HCT116 (cell line): ENCODE measurements at regions not wholly inside any gene's neighbourhood (a gene's known extent, or its start where the extent isn't known, plus 50 kb on each side); places are given as distances from the start of the nearest gene placed in this dataset.

Experiments
- ATAC-seq: fragments of 200-7000 bp; cut with Tn5 transposase; 2 replicates; pipeline ENCODE4 v1.9.1; 2020; ENCODE audit warnings: mild to moderate bottlenecking, moderate library complexity
- BruUV-seq: library from RNA; stranded (reverse); fragments of 400-500 nt; replicated peaks from 2 replicates; lab custom pipeline; 2021; lab: Mats Ljungman, UMichigan
- CTCF ChIA-PET: fragments of 300-600 bp; sonication (Branson Sonifier 250); formaldehyde crosslinking; loops from one replicate; lab custom pipeline; 2021; ENCODE audit warnings: antibody characterized with exemption; lab: Charles Lee
- POLR2A ChIA-PET: fragments of 300-600, 350-600 bp; sonication (Branson Sonifier 250); formaldehyde crosslinking; loops from one replicate; lab custom pipeline; 2021; ENCODE audit warnings: antibody characterized with exemption; lab: Charles Lee
- RAD21 ChIA-PET, 2 experiments: fragments of 300-600 bp; sonication (Branson Sonifier 250); formaldehyde crosslinking; loops; one replicate each; lab custom pipeline; 2023; ENCODE audit warnings: low total read pairs in 2 of 2; ENCODE audit not compliant: uncharacterized antibody in 2 of 2, unreplicated experiment in 2 of 2, low non-redundant PET in 1 of 2; lab: Charles Lee
- DNase-seq: peaks from one replicate; pipeline ENCODE4 v3.0.0-alpha.2; 2010; ENCODE audit warnings: low read depth, low spot score
- H2AFZ ChIP-seq: fragments of 200-600 bp; shearing (Covaris generic), sonication (generic); 2 replicates; pipeline ENCODE4 v1.6.1; 2017; ENCODE audit warnings: low read depth, mixed run types, mixed read lengths, antibody characterized with exemption, low read length; ENCODE audit not compliant: poor library complexity, severe bottlenecking
- H3K27ac ChIP-seq: 2 replicates; pipeline ENCODE4 v1.5.1; 2012; ENCODE audit warnings: low read depth, low read length
- H3K27me3 ChIP-seq: fragments of 200-600 bp; sonication (generic); 2 replicates; pipeline ENCODE4 v1.6.1; 2016; ENCODE audit warnings: mixed run types, low read length, mixed read lengths; ENCODE audit not compliant: insufficient read depth
- H3K36me3 ChIP-seq, 2 experiments: fragments of 200-500 bp in 1 of 2; fragments of 200-600 bp in 1 of 2; sonication (Bioruptor generic) in 1 of 2; sonication (generic) in 1 of 2; 2 replicates each; pipeline versions ENCODE4 v1.5.1 to v1.6.1; 2014 to 2016; ENCODE audit warnings: low read length in 2 of 2, inconsistent platforms in 1 of 2, mixed read lengths in 1 of 2, mixed run types in 1 of 2; ENCODE audit not compliant: insufficient read depth in 2 of 2, control insufficient read depth in 1 of 2
- H3K4me1 ChIP-seq, 2 experiments: fragments of 200-600 bp in 1 of 2; sonication (generic) in 1 of 2; 2 replicates each; pipeline versions ENCODE4 v1.5.1 to v1.6.1; 2012 to 2017; ENCODE audit warnings: low read length in 2 of 2, inconsistent platforms in 1 of 2, mild to moderate bottlenecking in 1 of 2, mixed read lengths in 1 of 2, mixed run types in 1 of 2, moderate library complexity in 1 of 2; ENCODE audit not compliant: insufficient read depth in 2 of 2, control insufficient read depth in 1 of 2
- H3K4me2 ChIP-seq: fragments of 200-600 bp; sonication (generic); 2 replicates; pipeline ENCODE4 v1.6.1; 2017; ENCODE audit warnings: mixed run types, low read length, mixed read lengths
- H3K4me3 ChIP-seq, 2 experiments: fragments of 200-600 bp in 1 of 2; sonication (generic) in 1 of 2; replicated peaks in 1 of 2; 2 replicates each; pipeline ENCODE4 v1.5.1; 2011 to 2016; ENCODE audit warnings: low read length in 2 of 2, control low read depth in 1 of 2, low read depth in 1 of 2, mild to moderate bottlenecking in 1 of 2, mixed read lengths in 1 of 2, mixed run types in 1 of 2
- H3K79me2 ChIP-seq: fragments of 200-600 bp; sonication (generic); 2 replicates; pipeline ENCODE4 v1.6.1; 2017; ENCODE audit warnings: mild to moderate bottlenecking, mixed run types, low read length, moderate library complexity, mixed read lengths; ENCODE audit not compliant: insufficient read depth
- H3K9ac ChIP-seq: fragments of 200-600 bp; sonication (generic); 2 replicates; pipeline ENCODE4 v1.6.1; 2016; ENCODE audit warnings: low read length, mixed read lengths
- H3K9me2 ChIP-seq: fragments of 200-600 bp; sonication (generic), shearing (Covaris generic); 2 replicates; pipeline ENCODE4 v1.6.1; 2017; ENCODE audit warnings: mixed run types, mild to moderate bottlenecking, moderate library complexity; ENCODE audit not compliant: insufficient read depth
- H3K9me3 ChIP-seq, 2 experiments: fragments of 200-500 bp in 1 of 2; fragments of 200-600 bp in 1 of 2; sonication (Bioruptor generic) in 1 of 2; sonication (generic) in 1 of 2; 2 replicates each; pipeline ENCODE4 v1.6.1; 2014 to 2017; ENCODE audit warnings: low read length in 2 of 2, mixed read lengths in 2 of 2, inconsistent platforms in 1 of 2, low read depth in 1 of 2, mild to moderate bottlenecking in 1 of 2, mixed run types in 1 of 2, moderate library complexity in 1 of 2; ENCODE audit not compliant: control insufficient read depth in 1 of 2, insufficient read depth in 1 of 2
- H4K20me1 ChIP-seq: fragments of 200-600 bp; sonication (generic), shearing (Covaris generic); 2 replicates; pipeline ENCODE4 v1.6.1; 2017; ENCODE audit warnings: mixed run types, mild to moderate bottlenecking, moderate library complexity; ENCODE audit not compliant: insufficient read depth
- CBX3 ChIP-seq: IDR thresholded peaks from 2 replicates; pipeline ENCODE4 v1.6.1; 2012; ENCODE audit warnings: low read depth
- EGR1 ChIP-seq: IDR thresholded peaks from 2 replicates; pipeline ENCODE4 v1.6.1; 2012; ENCODE audit warnings: low read depth
- ELF1 ChIP-seq: IDR thresholded peaks from 2 replicates; pipeline ENCODE4 v1.6.1; 2012; ENCODE audit warnings: low read depth, borderline replicate concordance
- EZH2 ChIP-seq: fragments of 200-600 bp; sonication (generic); IDR thresholded peaks from 2 replicates; pipeline ENCODE4 v1.6.1; 2017; ENCODE audit warnings: antibody characterized with exemption, mixed run types
- EZH2phosphoT487 ChIP-seq: fragments of 200-600 bp; IDR thresholded peaks from 2 replicates; pipeline ENCODE4 v1.6.1; 2018; ENCODE audit warnings: antibody characterized with exemption, borderline replicate concordance
- FOSL1 ChIP-seq: IDR thresholded peaks from 2 replicates; pipeline ENCODE4 v1.6.1; 2012; ENCODE audit warnings: low read depth
- POLR2A ChIP-seq: IDR thresholded peaks from 2 replicates; pipeline ENCODE4 v1.7.0; 2011; ENCODE audit warnings: borderline replicate concordance; ENCODE audit not compliant: insufficient read depth, insufficient read length; ENCODE audit errors: extremely low read depth
- POLR2AphosphoS5 ChIP-seq: IDR thresholded peaks from 2 replicates; pipeline ENCODE4 v1.6.1; 2011; ENCODE audit warnings: mild to moderate bottlenecking, low read depth, low read length, moderate library complexity
- RAD21 ChIP-seq: IDR thresholded peaks from 2 replicates; pipeline ENCODE4 v1.6.1; 2012; ENCODE audit warnings: low read depth, mild to moderate bottlenecking
- SIN3A ChIP-seq: IDR thresholded peaks from 2 replicates; pipeline ENCODE4 v1.6.1; 2012; ENCODE audit warnings: low read depth
- SP1 ChIP-seq: IDR thresholded peaks from 2 replicates; pipeline ENCODE4 v1.6.1; 2012; ENCODE audit warnings: low read depth
- TCF7L2 ChIP-seq: IDR thresholded peaks from 2 replicates; pipeline ENCODE4 v1.7.0; 2011; ENCODE audit warnings: borderline replicate concordance, inconsistent platforms; ENCODE audit not compliant: insufficient read depth, insufficient read length; ENCODE audit errors: extremely low read depth
- YY1 ChIP-seq: IDR thresholded peaks from 2 replicates; pipeline ENCODE4 v1.6.1; 2011; ENCODE audit warnings: low read length, low read depth, moderate library complexity, mild to moderate bottlenecking; ENCODE audit not compliant: insufficient replicate concordance; ENCODE audit errors: extremely low read depth
- ZNF274 ChIP-seq: fragments of 200-500 bp; sonication (Bioruptor generic); IDR thresholded peaks from 2 replicates; pipeline ENCODE4 v1.6.1; 2014; ENCODE audit warnings: mild to moderate bottlenecking, low read depth, low read length, inconsistent platforms
- intact Hi-C: fragments of 100-400 bp; cut with micrococcal nuclease; formaldehyde crosslinking; loops from 2 replicates; pipeline ENCODE4 v1.10.0; 2022
- TF ChIP-seq, protein P1 (sequence below): IDR thresholded peaks from 2 replicates; pipeline ENCODE4 v1.6.1; 2012
- TF ChIP-seq, protein P2 (sequence below), 3 experiments: fragments of 200-600 bp in 1 of 3; sonication (generic) in 1 of 3; IDR thresholded peaks in 2 of 3; conservative IDR thresholded peaks in 1 of 3; 2 replicates each; pipeline ENCODE4 v1.5.1; 2012 to 2017; ENCODE audit warnings: low read depth in 2 of 3, low read length in 2 of 3, antibody characterized with exemption in 1 of 3, borderline replicate concordance in 1 of 3, control low read depth in 1 of 3, mild to moderate bottlenecking in 1 of 3, mixed read lengths in 1 of 3, mixed run types in 1 of 3, moderate library complexity in 1 of 3; ENCODE audit not compliant: insufficient read depth in 1 of 3

DNA sequence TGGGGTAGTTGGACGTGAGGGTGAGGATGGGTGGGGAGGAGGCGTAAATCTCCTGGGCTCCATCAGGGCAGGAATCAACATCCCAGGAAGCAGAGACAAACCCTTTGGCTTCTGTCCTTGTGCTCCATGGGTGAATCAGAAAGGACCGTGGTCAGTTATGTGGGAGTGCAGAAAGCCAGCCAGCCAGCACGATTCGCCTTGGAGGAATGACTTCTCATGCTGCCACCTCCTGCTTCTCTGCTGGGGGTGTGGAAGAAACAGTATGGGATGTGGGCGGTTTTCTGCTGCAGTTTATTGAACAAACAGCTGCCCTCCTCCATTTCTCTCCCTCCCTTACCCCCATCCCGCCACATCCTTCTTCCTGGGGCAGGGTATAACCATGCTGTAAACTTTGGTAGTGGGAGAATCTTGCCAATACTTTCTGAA lies 214.5 kb downstream of the SOX4 start:
- H3K9ac ChIP-seq: no peak overlapping the region
- DNase-seq: no peak
- H3K4me1 ChIP-seq: peaks cover 11 to 14% of the 10 kb centered on the region in 2 experiments; a peak in 3 of 4 replicates
- no peaks in the 10 kb centered on the region for H3K9me3 ChIP-seq
- intact Hi-C loops: no loop called here
- no peaks in the 10 kb centered on the region for H3K9me2 ChIP-seq
- no TSS peak for BruUV-seq
- no peaks in the 10 kb centered on the region for H3K27me3 ChIP-seq
- ChIA-PET CTCF (no interaction called here), POLR2A (interaction anchor here (0.7 kb wide), 1 partner anchor 16 kb away, joined by 3 read pairs; no protein-coding TSS in a partner anchor), RAD21 (no interaction called here)
- no peak overlapping the region for H3K27ac ChIP-seq
- peak overlapping the region; percentile 9 for H3K4me2 ChIP-seq
- H4K20me1 ChIP-seq: no peaks in the 10 kb centered on the region
- H2AFZ ChIP-seq: peak overlapping the region; percentile 35
- H3K36me3 ChIP-seq: no peaks in the 10 kb centered on the region
- peak; percentile 64 for ATAC-seq
- no peak overlapping the region for H3K4me3 ChIP-seq
- H3K79me2 ChIP-seq: no peaks in the 10 kb centered on the region
- TF ChIP-seq ELF1 (no peak), EGR1 (0 out of 2 replicates have a peak, but pooled peaks have one; percentile 13), RAD21 (no peak), FOSL1 (no peak), EZH2phosphoT487 (no peak), EZH2 (no peak), YY1 (no peak), CBX3 (no peak)
- TF ChIP-seq, protein P1, sequence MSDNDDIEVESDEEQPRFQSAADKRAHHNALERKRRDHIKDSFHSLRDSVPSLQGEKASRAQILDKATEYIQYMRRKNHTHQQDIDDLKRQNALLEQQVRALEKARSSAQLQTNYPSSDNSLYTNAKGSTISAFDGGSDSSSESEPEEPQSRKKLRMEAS: no peak

DNA sequence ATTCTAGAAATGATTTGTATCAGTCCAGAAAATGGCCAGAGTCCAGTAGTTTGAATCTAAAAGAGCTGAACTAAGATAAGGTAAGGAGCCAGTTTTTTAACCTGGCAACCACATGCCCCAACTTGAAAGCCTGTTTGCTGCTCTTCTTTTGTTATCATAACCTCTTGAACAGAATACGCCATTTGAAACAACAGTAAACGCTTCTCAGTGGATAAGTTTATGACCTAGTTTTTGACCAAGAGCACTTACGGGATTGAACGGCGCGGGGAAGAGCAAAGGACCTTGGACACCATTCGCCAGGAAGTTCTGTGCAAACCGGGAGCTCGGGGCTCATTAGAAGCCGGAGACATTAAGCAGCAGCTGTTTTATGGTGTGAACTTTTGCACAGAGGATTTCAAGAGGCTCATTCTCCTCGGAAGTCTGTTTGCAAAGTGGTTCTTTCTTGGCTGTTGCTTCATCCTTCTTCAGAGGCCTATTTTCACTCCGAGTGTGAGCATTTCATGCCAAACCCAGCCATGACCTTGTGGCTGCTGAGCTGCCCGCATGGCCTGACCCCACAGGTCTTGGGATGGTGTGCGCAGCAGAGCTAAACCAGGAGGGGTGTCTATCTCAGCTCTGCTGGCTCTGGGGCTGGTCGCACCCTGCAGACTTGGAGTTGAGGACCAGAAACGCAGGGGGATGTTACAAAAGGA lies 215.1 kb downstream of the SOX4 start:
- ChIA-PET POLR2A (no interaction called here), CTCF (no interaction called here), RAD21 (no interaction called here)
- Histone ChIP-seq H4K20me1 (no peaks in the 10 kb centered on the region), H3K4me1 (peaks cover 11 to 14% of the 10 kb centered on the region in 2 experiments; a peak in 3 of 4 replicates), H3K9ac (no peak overlapping the region), H3K9me2 (no peaks in the 10 kb centered on the region), H3K27me3 (no peaks in the 10 kb centered on the region), H3K9me3 (no peaks in the 10 kb centered on the region), H3K79me2 (no peaks in the 10 kb centered on the region), H3K36me3 (no peaks in the 10 kb centered on the region), H3K4me3 (no peak overlapping the region), H2AFZ (peak overlapping the region; percentile 35), H3K27ac (no peak overlapping the region), H3K4me2 (peak overlapping the region; percentile 9)
- intact Hi-C loops: no loop called here
- DNase-seq: no peak
- ATAC-seq: no peak
- no TSS peak for BruUV-seq
- no peak for TF ChIP-seq SIN3A
- no peak for TF ChIP-seq SP1
- TF ChIP-seq ELF1: no peak
- no peak for TF ChIP-seq TCF7L2
- no peak for TF ChIP-seq POLR2A
- TF ChIP-seq, protein P2, sequence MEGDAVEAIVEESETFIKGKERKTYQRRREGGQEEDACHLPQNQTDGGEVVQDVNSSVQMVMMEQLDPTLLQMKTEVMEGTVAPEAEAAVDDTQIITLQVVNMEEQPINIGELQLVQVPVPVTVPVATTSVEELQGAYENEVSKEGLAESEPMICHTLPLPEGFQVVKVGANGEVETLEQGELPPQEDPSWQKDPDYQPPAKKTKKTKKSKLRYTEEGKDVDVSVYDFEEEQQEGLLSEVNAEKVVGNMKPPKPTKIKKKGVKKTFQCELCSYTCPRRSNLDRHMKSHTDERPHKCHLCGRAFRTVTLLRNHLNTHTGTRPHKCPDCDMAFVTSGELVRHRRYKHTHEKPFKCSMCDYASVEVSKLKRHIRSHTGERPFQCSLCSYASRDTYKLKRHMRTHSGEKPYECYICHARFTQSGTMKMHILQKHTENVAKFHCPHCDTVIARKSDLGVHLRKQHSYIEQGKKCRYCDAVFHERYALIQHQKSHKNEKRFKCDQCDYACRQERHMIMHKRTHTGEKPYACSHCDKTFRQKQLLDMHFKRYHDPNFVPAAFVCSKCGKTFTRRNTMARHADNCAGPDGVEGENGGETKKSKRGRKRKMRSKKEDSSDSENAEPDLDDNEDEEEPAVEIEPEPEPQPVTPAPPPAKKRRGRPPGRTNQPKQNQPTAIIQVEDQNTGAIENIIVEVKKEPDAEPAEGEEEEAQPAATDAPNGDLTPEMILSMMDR (IDR thresholded peaks at IDR 0.05 in 2 of 3, conservative IDR thresholded peaks at IDR 0.05 in 1 of 3; ENCODE audit: borderline replicate concordance in 1 of 3, insufficient read depth in 1 of 3, low read depth in 2 of 3, low read length in 2 of 3): no peak
- no peak for TF ChIP-seq ZNF274
- no peak for TF ChIP-seq EZH2phosphoT487
- no peak for TF ChIP-seq FOSL1
- TF ChIP-seq POLR2AphosphoS5: no peak
